Tibial nerve (tissue), 4 donors: ENCODE measurements at regions not wholly inside any gene's neighbourhood (a gene's known extent, or its start where the extent isn't known, plus 50 kb on each side); places are given as distances from the start of the nearest gene placed in this dataset.

Experiments used
- DNase-seq, 2 donors: peaks; one replicate each; pipeline ENCODE4 v3.0.0-alpha.2; 2019; ENCODE audit warnings: low spot score in 2 of 2
- H3K27ac ChIP-seq, 4 donors: fragments of 200-600 bp; sonication (generic) in 3 of 4; one replicate each; pipeline ENCODE4 v1.5.1; 2017 to 2019; ENCODE audit warnings: mild to moderate bottlenecking in 1 of 4
- H3K27me3 ChIP-seq, 2 donors: fragments of 200-600 bp; sonication (generic) in 1 of 2; one replicate each; pipeline versions ENCODE4 v1.5.1 to v1.6.0; 2017 to 2019
- H3K36me3 ChIP-seq, 3 donors: fragments of 200-600 bp; sonication (generic); one replicate each; pipeline ENCODE4 v1.5.1; 2018 to 2019
- H3K4me1 ChIP-seq, 4 donors: fragments of 200-600 bp; sonication (generic) in 3 of 4; one replicate each; pipeline ENCODE4 v1.5.1; 2017 to 2019
- H3K4me3 ChIP-seq, 4 donors: fragments of 200-600 bp; sonication (generic) in 3 of 4; one replicate each; pipeline ENCODE4 v1.5.1; 2017 to 2019; ENCODE audit warnings: mild to moderate bottlenecking in 1 of 4, moderate library complexity in 1 of 4
- H3K9me3 ChIP-seq, 4 donors: fragments of 200-600 bp; sonication (generic) in 3 of 4; one replicate each; pipeline ENCODE4 v1.5.1; 2017 to 2019
- CTCF ChIP-seq, 5 experiments: fragments of 200-600 bp in 3 of 5; fragments of 450-650 bp in 2 of 5; sonication (generic) in 3 of 5; IDR thresholded peaks; one replicate each; pipeline ENCODE4 v1.5.1; 2016 to 2019; ENCODE audit warnings: antibody characterized with exemption in 5 of 5, mild to moderate bottlenecking in 3 of 5, moderate library complexity in 2 of 5
- EP300 ChIP-seq, 2 donors: sonication (generic); formaldehyde crosslinking; IDR thresholded peaks; one replicate each; pipeline ENCODE4 v1.6.1; 2017; ENCODE audit warnings: antibody characterized with exemption in 2 of 2, mild to moderate bottlenecking in 1 of 2
- POLR2A ChIP-seq, 2 donors: fragments of 450-650 bp; IDR thresholded peaks; one replicate each; pipeline ENCODE4 v1.6.1; 2017; ENCODE audit warnings: antibody characterized with exemption in 2 of 2, mild to moderate bottlenecking in 2 of 2, moderate library complexity in 2 of 2
- WGBS, 2 donors: methylation state at CpG; one replicate each; pipeline ENCODE4 v1.1.5; 2018; 5-methylcytosine and 5-hydroxymethylcytosine counted together

GRCh38 chr18:34623557-34623956 is 86.5 kb upstream of the DTNA start:
- Histone ChIP-seq H3K27me3 (no peaks in the 10 kb centered on the region), H3K9me3 (peaks cover 0 to 5% (median 2%) of the 10 kb centered on the region in 4 donors), H3K4me1 (no peaks in the 10 kb centered on the region), H3K4me3 (no peak overlapping the region), H3K27ac (no peak overlapping the region), H3K36me3 (no peaks in the 10 kb centered on the region)
- DNase-seq, result no peak
- TF ChIP-seq CTCF (IDR thresholded peaks at IDR 0.05), result no peak
- TF ChIP-seq POLR2A (IDR thresholded peaks at IDR 0.05), result no peak
- TF ChIP-seq EP300 (IDR thresholded peaks at IDR 0.05), result no peak
- 94% methylated on average over 2 of the region's 2 CpGs for WGBS, 2 donors

GRCh38 chr18:34624551-34624950 is 85.5 kb upstream of the DTNA start:
- Histone ChIP-seq H3K9me3 (peaks cover 0 to 5% (median 2%) of the 10 kb centered on the region in 4 donors), H3K27me3 (no peaks in the 10 kb centered on the region), H3K4me1 (no peaks in the 10 kb centered on the region), H3K36me3 (no peaks in the 10 kb centered on the region), H3K27ac (no peak overlapping the region), H3K4me3 (no peak overlapping the region)
- WGBS, 2 donors, result 39% methylated on average over 3 of the region's 3 CpGs
- DNase-seq, result no peak
- TF ChIP-seq CTCF (IDR thresholded peaks at IDR 0.05) (no peak), EP300 (IDR thresholded peaks at IDR 0.05) (no peak), POLR2A (IDR thresholded peaks at IDR 0.05) (no peak)

GRCh38 chr18:34626404-34627136 is 83.5 kb upstream of the DTNA start:
- Histone ChIP-seq H3K27ac (no peak overlapping the region), H3K4me1 (no peaks in the 10 kb centered on the region), H3K9me3 (no peaks in the 10 kb centered on the region), H3K27me3 (no peaks in the 10 kb centered on the region), H3K4me3 (no peak overlapping the region), H3K36me3 (no peaks in the 10 kb centered on the region)
- WGBS, 2 donors, result 99 to 100% methylated on average over 2 of the region's 2 CpGs
- no peak for TF ChIP-seq CTCF (IDR thresholded peaks at IDR 0.05)
- no peak for TF ChIP-seq POLR2A (IDR thresholded peaks at IDR 0.05)
- TF ChIP-seq EP300 (IDR thresholded peaks at IDR 0.05), result no peak
- no peak for DNase-seq

GRCh38 chr18:34627137-34627920 is 82.8 kb upstream of the DTNA start:
- DNase-seq, result no peak
- TF ChIP-seq CTCF (IDR thresholded peaks at IDR 0.05) (no peak), POLR2A (IDR thresholded peaks at IDR 0.05) (no peak), EP300 (IDR thresholded peaks at IDR 0.05) (no peak)
- WGBS, 2 donors, result 92 to 94% methylated on average over 2 of the region's 2 CpGs
- Histone ChIP-seq H3K4me1 (no peaks in the 10 kb centered on the region), H3K9me3 (no peaks in the 10 kb centered on the region), H3K4me3 (no peak overlapping the region), H3K27me3 (no peaks in the 10 kb centered on the region), H3K27ac (no peak overlapping the region), H3K36me3 (no peaks in the 10 kb centered on the region)
